Common myeloid progenitor, CD34-positive (primary cell): ENCODE measurements at regions not wholly inside any gene's neighbourhood (a gene's known extent, or its start where the extent isn't known, plus 50 kb on each side); places are given as distances from the start of the nearest gene placed in this dataset.
A peak's percentile ranks its signal among the peaks of the same experiment; 100 is the strongest.

Source experiments
- CTCF ChIA-PET: fragments of 350-600 bp; sonication (Branson Sonifier 250); formaldehyde crosslinking; loops from one replicate; lab custom pipeline; 2021; ENCODE audit warnings: antibody characterized with exemption; lab: Charles Lee
- POLR2A ChIA-PET: fragments of 350-600 bp; sonication (Branson Sonifier 250); formaldehyde crosslinking; loops from one replicate; lab custom pipeline; 2021; ENCODE audit warnings: antibody characterized with exemption; lab: Charles Lee
- DNase-seq, 3 donors: peaks; one replicate each; pipeline versions ENCODE4 v3.0.0 to v3.0.0-alpha.2; 2013
- H3K27ac ChIP-seq, 2 experiments: 1 replicate in 1 of 2; 2 replicates in 1 of 2; pipeline ENCODE4 v1.7.0; 2013; ENCODE audit warnings: inconsistent platforms in 2 of 2, low read length in 2 of 2, mild to moderate bottlenecking in 2 of 2, low read depth in 1 of 2, moderate library complexity in 1 of 2; ENCODE audit not compliant: severe bottlenecking in 2 of 2, insufficient read depth in 1 of 2, poor library complexity in 1 of 2
- H3K27me3 ChIP-seq, 5 experiments: replicated peaks in 2 of 5; 1 replicate in 3 of 5; 2 replicates in 2 of 5; pipeline versions ENCODE4 v1.6.1 to v1.7.0; 2013; ENCODE audit warnings: low read length in 4 of 5, mild to moderate bottlenecking in 2 of 5, moderate library complexity in 2 of 5, inconsistent platforms in 1 of 5; ENCODE audit not compliant: insufficient read depth in 5 of 5, control insufficient read depth in 4 of 5
- H3K36me3 ChIP-seq, 4 experiments: 1 replicate in 2 of 4; 2 replicates in 2 of 4; pipeline versions ENCODE4 v1.6.1 to v1.7.0; 2013; ENCODE audit warnings: low read length in 3 of 4, control low read depth in 1 of 4, mild to moderate bottlenecking in 1 of 4; ENCODE audit not compliant: control insufficient read depth in 4 of 4, insufficient read depth in 4 of 4
- H3K4me1 ChIP-seq, 4 experiments: 1 replicate in 3 of 4; 2 replicates in 1 of 4; pipeline versions ENCODE4 v1.6.1 to v1.7.1; 2013; ENCODE audit warnings: low read length in 3 of 4, mild to moderate bottlenecking in 3 of 4, control low read depth in 1 of 4, inconsistent platforms in 1 of 4, moderate library complexity in 1 of 4; ENCODE audit not compliant: control insufficient read depth in 4 of 4, insufficient read depth in 4 of 4; ENCODE audit errors: control extremely low read depth in 1 of 4
- H3K4me3 ChIP-seq, 7 experiments: 1 replicate in 4 of 7; 2 replicates in 3 of 7; pipeline versions ENCODE4 v1.5.1 to v1.7.0; 2013; ENCODE audit warnings: mild to moderate bottlenecking in 7 of 7, low read length in 6 of 7, moderate library complexity in 6 of 7, inconsistent platforms in 2 of 7, low read depth in 2 of 7, control low read depth in 1 of 7; ENCODE audit not compliant: insufficient read depth in 4 of 7, control insufficient read depth in 1 of 7; ENCODE audit errors: extremely low read depth in 1 of 7
- H3K9me3 ChIP-seq, 5 experiments: 1 replicate in 4 of 5; 2 replicates in 1 of 5; pipeline versions ENCODE4 v1.6.1 to v1.7.1; 2013; ENCODE audit warnings: low read length in 4 of 5, mild to moderate bottlenecking in 2 of 5, inconsistent platforms in 1 of 5, low read depth in 1 of 5, moderate library complexity in 1 of 5; ENCODE audit not compliant: control insufficient read depth in 4 of 5, insufficient read depth in 2 of 5; ENCODE audit errors: control extremely low read depth in 1 of 5
- WGBS: methylation state at CpG from one replicate; pipeline ENCODE4 v1.1.5; 2013; ENCODE audit not compliant: insufficient coverage; 5-methylcytosine and 5-hydroxymethylcytosine counted together

- H3K36me3 ChIP-seq: peaks cover 7 to 68% (median 28%) of the 10 kb centered on the region in 4 experiments
- peaks cover 0 to 2% (median 0%) of the 10 kb centered on the region in 4 experiments for H3K4me1 ChIP-seq
- no peaks in the 10 kb centered on the region for H3K9me3 ChIP-seq
- H3K27ac ChIP-seq: no peak overlapping the region
- DNase-seq: no peak
- ChIA-PET CTCF (interaction anchor here (0.6 to 15.2 kb wide), 4 partner anchors 11 to 110 kb away, joined by 3 to 131 read pairs (median 6); no protein-coding TSS in a partner anchor), POLR2A (interaction anchor here (0.8 kb wide), 1 partner anchor 12 kb away, joined by 3 read pairs; no protein-coding TSS in a partner anchor)
- no CpG with 5 or more reads among the region's 1 CpG for WGBS
- H3K4me3 ChIP-seq: no peak overlapping the region
- H3K27me3 ChIP-seq: no peaks in the 10 kb centered on the region
Observed at GRCh38 chr3:159896543-159896942, 92.1 kb upstream of the IL12A start.

- Histone ChIP-seq H3K36me3 (peaks cover 7 to 59% (median 24%) of the 10 kb centered on the region in 4 experiments), H3K27ac (no peak overlapping the region), H3K4me3 (no peak overlapping the region), H3K27me3 (no peaks in the 10 kb centered on the region), H3K4me1 (peaks cover 0 to 8% (median 2%) of the 10 kb centered on the region in 4 experiments), H3K9me3 (no peaks in the 10 kb centered on the region)
- POLR2A ChIA-PET: no interaction called here
- WGBS: 100% methylated on average over 1 of the region's 5 CpGs
- CTCF ChIA-PET: interaction anchor here (0.6 to 15.2 kb wide), 5 partner anchors 12 to 109 kb away, joined by 4 to 131 read pairs (median 5); partner anchors contain the start of gene IL12A
- no peak for DNase-seq
Observed at GRCh38 chr3:159897331-159898075, 91.1 kb upstream of the IL12A start.

DNA sequence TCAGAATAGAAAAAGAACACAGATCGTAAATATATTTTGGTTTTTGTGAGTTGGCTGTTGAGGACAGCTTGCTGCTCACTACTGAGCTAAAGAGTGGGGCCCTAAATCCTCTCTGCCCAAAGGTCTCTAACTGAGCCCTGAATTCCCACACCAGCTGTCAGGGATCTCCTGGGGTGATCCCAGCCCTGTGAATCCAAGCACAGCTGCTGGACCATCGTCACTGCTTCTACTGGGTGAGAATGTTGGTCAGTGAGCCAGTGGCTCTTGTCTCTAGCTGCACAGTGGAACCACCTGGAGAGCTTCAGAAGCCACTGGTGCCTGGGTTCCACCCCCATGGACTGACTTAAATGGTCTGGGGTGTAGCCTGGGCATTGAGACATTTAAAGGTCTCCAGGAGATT, 90.5 kb upstream of the IL12A start:
- Histone ChIP-seq H3K36me3 (peaks cover 7 to 54% (median 21%) of the 10 kb centered on the region in 4 experiments), H3K4me3 (no peak overlapping the region), H3K27ac (no peak overlapping the region), H3K27me3 (no peaks in the 10 kb centered on the region), H3K9me3 (no peaks in the 10 kb centered on the region), H3K4me1 (peaks cover 2 to 15% (median 7%) of the 10 kb centered on the region in 4 experiments)
- DNase-seq: no peak
- 100% methylated on average over 1 of the region's 2 CpGs for WGBS
- ChIA-PET POLR2A (interaction anchor here (0.6 kb wide), 1 partner anchor 20 kb away, joined by 3 read pairs; no protein-coding TSS in a partner anchor), CTCF (interaction anchor here (0.8 to 15.2 kb wide), 5 partner anchors 12 to 108 kb away, joined by 3 to 131 read pairs (median 5); partner anchors contain the start of gene IL12A)

- peaks cover 7 to 44% (median 15%) of the 10 kb centered on the region in 4 experiments for H3K36me3 ChIP-seq
- H3K4me1 ChIP-seq: peaks cover 2 to 21% (median 9%) of the 10 kb centered on the region in 4 experiments
- ChIA-PET CTCF (interaction anchor here (0.8 to 15.2 kb wide), 7 partner anchors 13 to 107 kb away, joined by 3 to 131 read pairs (median 4); partner anchors contain the start of gene IL12A), POLR2A (no interaction called here)
- no CpG with 5 or more reads among the region's 1 CpG for whole genome bisulfite sequencing
- no peaks in the 10 kb centered on the region for H3K27me3 ChIP-seq
- DNase-seq: no peak
- peak overlapping the region in 1 of 2 experiments; percentile 7 for H3K27ac ChIP-seq
- no peaks in the 10 kb centered on the region for H3K9me3 ChIP-seq
- H3K4me3 ChIP-seq: no peak overlapping the region
Observed at GRCh38 chr3:159899166-159899565, 89.5 kb upstream of the IL12A start.

DNA sequence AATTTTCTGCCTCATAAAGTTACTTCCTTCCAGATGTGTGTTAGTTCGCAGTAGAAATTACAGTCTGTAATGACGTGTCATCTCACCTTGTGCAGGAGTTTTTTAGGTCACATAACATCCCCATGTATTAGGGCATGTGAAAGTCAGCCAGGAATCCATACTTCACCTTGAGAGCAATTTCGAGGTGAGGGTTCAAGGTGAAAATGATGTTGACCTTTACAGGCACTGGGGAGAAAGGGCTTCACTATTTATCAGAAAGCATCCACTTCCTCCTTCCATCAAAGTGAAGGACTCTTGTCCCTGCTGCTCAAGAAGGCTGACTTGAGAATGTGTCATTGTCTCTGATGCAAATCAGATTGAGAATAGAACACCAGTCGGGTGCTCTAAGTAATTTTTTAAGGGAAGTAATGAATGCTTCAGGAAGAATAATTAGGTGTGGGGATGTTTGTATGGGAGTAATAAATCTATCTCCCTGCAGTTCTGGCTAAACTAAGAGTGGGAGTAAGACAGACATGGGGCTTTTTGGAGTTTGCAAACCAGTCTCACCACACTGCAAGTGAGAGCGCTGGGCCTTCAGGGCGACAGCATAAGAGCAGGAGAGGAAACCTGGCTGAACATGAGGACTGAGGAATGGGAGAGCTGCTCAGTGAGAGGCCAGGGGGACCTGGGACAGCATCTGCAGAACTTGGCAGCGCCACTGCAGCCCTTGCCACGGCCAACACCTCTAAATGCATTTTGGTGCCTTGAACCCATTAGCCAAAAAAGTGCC, 85.9 kb upstream of the IL12A start:
- no peaks in the 10 kb centered on the region for H3K27me3 ChIP-seq
- DNase-seq: peak in 1 of 3 donors; percentile 31
- no peak overlapping the region for H3K27ac ChIP-seq
- WGBS: 79% methylated on average over 4 of the region's 8 CpGs
- H3K36me3 ChIP-seq: peaks cover 0 to 13% (median 6%) of the 10 kb centered on the region in 4 experiments
- CTCF ChIA-PET: interaction anchor here (0.6 to 15.2 kb wide), 8 partner anchors 8 to 102 kb away, joined by 3 to 131 read pairs (median 3); no protein-coding TSS in a partner anchor
- peaks cover 12 to 40% (median 22%) of the 10 kb centered on the region in 4 experiments for H3K4me1 ChIP-seq
- no peak overlapping the region for H3K4me3 ChIP-seq
- no peaks in the 10 kb centered on the region for H3K9me3 ChIP-seq
- POLR2A ChIA-PET: no interaction called here

- WGBS: 6% methylated on average over 2 of the region's 2 CpGs
- peaks cover 12 to 45% (median 31%) of the 10 kb centered on the region in 4 experiments for H3K4me1 ChIP-seq
- peak in 2 of 3 donors; percentile 49 to 67 for DNase-seq
- POLR2A ChIA-PET: no interaction called here
- no peak overlapping the region for H3K27ac ChIP-seq
- H3K9me3 ChIP-seq: no peaks in the 10 kb centered on the region
- no peaks in the 10 kb centered on the region for H3K36me3 ChIP-seq
- no peak overlapping the region for H3K4me3 ChIP-seq
- no peaks in the 10 kb centered on the region for H3K27me3 ChIP-seq
- CTCF ChIA-PET: interaction anchor here (0.8 to 15.2 kb wide), 5 partner anchors 12 to 31 kb away, joined by 3 to 131 read pairs (median 5); no protein-coding TSS in a partner anchor
Observed at GRCh38 chr3:159904455-159904854, 84.2 kb upstream of the IL12A start.
